ENCODE measurements at regions not wholly inside any gene's neighbourhood (a gene's known extent, or its start where the extent isn't known, plus 50 kb on each side); places are given as distances from the start of the nearest gene placed in this dataset.
"Not testable (repeated sequence)": the region's sequence is repeated elsewhere in the genome, so short reads cannot be mapped to it uniquely, and the experiment has no call there.

DNA sequence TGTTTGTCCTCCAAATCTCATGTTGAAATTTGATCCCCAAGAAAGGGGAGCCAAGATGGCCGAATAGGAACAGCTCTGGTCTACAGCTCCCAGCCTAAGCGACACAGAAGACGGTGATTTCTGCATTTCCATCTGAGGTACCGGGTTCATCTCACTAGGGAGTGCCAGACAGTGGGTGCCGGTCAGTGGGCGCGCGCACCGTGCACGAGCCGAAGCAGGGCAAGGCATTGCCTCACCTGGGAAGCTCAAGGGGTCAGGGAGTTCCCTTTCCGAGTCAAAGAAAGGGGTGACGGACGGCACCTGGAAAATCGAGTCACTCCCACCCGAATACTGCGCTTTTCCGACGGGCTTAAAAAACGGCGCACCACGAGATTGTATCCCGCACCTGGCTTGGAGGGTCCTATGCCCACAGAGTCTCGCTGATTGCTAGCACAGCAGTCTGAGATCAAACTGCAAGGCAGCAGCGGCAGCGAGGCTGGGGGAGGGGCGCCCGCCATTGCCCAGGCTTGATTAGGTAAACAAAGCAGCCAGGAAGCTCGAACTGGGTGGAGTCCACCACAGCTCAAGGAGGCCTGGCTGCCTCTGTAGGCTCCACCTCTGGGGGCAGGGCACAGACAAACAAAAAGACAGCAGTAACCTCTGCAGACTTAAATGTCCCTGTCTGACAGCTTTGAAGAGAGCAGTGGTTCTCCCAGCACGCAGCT lies 493.6 kb downstream of the KLF12 start:
- DNase-seq (ENCODE audit: low read depth in 2 of 2, low spot score in 1 of 2) = not testable (repeated sequence)

- no peak for DNase-seq (ENCODE audit: low read depth in 2 of 2, low spot score in 1 of 2)
These were observed 498.9 kb downstream of the KLF12 start for GRCh38 chr13:73635166-73635787.

- no peak for DNase-seq (ENCODE audit: low read depth in 2 of 2, low spot score in 1 of 2)
These were observed 500.3 kb downstream of the KLF12 start for GRCh38 chr13:73633817-73634460.

DNA sequence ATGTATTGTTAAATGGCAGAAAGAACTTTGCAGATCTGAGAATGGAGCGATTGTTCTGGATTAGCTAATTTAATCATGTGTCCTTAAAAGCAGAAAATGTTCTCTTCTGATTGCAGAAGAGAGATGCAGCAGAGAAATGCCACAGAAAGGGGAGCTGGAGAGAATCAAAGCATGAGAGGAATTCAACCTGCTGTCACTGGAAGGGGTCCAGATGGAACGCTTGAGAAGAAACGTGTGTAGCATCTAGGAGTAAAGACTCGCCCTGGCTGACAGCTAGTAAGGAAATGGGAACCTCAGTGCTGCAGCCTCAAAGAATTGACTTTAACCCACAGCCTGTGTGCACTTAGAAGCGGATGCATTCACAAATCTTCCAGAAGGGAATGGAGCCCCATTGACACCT lies 502.8 kb downstream of the KLF12 start:
- DNase-seq (ENCODE audit: low read depth in 2 of 2, low spot score in 1 of 2) = no peak

DNA sequence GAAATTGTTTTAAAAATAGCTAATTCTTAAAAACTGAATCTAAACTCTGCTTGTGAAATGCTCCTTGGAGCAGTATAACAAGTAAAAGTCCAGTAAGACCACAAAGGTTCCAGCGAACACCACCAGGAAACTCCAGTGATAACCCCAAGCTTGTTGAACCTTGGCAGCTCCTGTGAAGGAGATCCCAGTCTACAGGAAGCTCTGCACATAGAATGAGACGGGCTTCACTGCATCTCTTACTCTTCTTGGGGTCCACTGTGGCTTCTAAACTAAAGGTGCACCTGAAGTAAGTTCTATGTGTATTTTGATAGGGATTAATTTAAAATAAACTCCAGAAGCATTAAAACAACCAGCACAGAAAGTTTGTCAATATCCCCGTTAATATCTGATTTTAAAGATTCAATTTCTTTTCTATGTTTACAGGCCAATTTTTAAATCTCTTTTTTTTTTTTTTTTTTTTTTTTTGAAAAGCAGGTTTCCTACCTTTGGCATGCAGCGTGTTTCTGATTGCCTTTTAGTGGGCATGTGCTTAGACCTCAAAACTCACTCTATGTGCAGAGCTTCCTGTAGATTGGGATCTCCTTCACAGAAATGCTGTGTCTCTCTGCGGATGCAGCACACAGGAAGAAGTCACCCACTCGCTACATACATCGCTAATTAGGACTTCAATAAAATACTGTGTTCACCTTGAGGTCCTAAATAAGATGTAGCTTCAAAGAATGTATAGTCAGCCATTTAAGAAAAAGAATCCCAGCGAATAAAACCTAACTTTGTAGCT lies 508.5 kb downstream of the KLF12 start:
- DNase-seq (ENCODE audit: low read depth in 2 of 2, low spot score in 1 of 2) = no peak

- DNase-seq (ENCODE audit: low read depth in 2 of 2, low spot score in 1 of 2) = no peak
These were observed 510.9 kb downstream of the KLF12 start for GRCh38 chr13:73623281-73623680.

- DNase-seq (ENCODE audit: low read depth in 2 of 2, low spot score in 1 of 2) = no peak
These were observed 511.8 kb downstream of the KLF12 start for GRCh38 chr13:73622381-73622780.

DNA sequence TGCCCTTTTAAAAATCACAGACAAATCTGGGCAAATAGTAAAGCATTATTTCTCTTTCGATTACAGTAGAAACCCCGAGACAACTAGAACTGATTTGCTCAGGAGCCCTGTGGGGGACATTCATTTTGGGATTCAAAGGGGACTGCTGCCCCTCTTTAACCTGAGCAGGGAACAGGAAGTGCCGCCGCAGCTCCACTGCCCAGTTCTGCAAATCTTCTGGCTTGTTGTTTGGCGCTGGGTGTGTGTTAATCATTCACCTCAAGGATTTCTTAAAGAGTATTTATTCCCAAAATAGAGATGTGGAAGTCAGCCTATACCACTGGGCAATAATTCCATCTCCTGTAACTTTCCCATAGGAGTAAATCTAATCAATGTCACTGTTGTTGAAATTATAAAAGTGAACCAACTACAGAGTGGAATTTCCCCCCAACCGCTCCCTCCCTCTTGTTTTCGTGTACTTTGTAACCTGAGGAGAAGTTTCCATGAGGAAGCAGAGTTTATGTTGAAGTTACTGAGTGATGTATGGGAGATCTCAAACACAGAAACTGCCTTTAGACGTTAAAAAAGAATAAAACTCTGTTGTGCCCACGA lies 515.8 kb downstream of the KLF12 start:
- DNase-seq (ENCODE audit: low read depth in 2 of 2, low spot score in 1 of 2) = no peak

DNA sequence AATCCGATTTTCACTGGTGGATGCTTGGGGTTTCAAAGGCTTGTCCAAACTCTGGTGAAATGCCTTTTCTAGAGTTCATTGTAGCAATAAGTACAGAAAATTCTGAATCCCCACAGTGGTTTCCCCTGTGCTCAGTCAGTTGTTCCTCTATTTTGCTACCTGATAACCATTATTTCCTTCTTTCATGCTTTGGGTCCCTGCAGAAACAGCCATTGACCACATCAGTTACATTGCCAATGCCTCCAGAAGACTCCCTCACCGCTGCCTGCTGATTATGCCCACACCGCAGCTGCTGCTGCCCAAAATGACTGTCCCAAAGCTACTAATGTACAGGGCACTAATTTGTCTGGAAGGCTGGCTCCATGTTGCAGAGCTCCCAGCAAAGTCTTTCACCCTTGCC lies 517.3 kb downstream of the KLF12 start:
- DNase-seq (ENCODE audit: low read depth in 2 of 2, low spot score in 1 of 2) = no peak

- no peak for DNase-seq (ENCODE audit: low read depth in 2 of 2, low spot score in 1 of 2)
These were observed 523.2 kb downstream of the KLF12 start for GRCh38 chr13:73610799-73611592.

GRCh38 chr13:73608711-73609485 lies 525.3 kb downstream of the KLF12 start:
- DNase-seq (ENCODE audit: low read depth in 2 of 2, low spot score in 1 of 2) = no peak

- DNase-seq (ENCODE audit: low read depth in 2 of 2, low spot score in 1 of 2) = no peak
These were observed 526.1 kb downstream of the KLF12 start for GRCh38 chr13:73608157-73608516.

GRCh38 chr13:73607489-73608156 lies 526.6 kb downstream of the KLF12 start:
- no peak for DNase-seq (ENCODE audit: low read depth in 2 of 2, low spot score in 1 of 2)

DNA sequence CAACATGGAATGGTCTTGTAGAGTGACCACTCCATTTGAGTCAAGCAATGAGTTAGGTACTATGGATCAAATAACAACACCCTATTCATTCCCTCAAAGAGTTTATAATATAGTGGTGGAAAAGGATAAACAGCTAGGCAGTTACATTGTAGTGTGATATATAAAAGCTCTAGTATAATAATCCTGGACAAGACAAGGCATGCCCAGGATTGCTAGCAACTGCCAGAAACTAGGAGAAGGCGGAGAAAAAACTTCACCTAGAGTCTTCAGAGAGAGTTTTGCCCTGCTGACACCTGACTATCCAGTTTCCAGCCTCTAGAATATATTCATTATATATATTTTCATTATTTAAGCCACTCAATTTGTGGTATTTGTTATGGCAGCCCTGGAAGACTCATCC lies 530.6 kb downstream of the KLF12 start:
- no peak for DNase-seq (ENCODE audit: low read depth in 2 of 2, low spot score in 1 of 2)

DNA sequence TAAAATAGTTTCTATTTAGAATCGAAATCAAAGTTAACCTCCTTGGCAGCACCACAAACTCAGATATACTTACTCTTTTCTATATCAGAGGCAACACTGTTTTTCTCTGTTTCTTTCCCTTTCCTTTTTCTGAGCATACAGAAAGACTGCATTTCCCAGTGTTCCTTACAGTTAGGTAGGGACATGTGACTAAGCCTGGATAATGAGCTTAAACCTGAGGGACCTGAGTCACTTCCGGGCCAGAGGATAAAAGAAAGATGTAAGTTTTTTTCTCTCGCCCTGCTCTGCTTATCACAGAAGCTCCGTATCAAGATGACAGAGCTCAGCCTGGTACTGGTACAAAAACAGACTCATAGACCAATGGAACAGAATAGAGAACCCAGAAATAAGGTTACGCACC lies 531.9 kb downstream of the KLF12 start:
- no peak for DNase-seq (ENCODE audit: low read depth in 2 of 2, low spot score in 1 of 2)

DNA sequence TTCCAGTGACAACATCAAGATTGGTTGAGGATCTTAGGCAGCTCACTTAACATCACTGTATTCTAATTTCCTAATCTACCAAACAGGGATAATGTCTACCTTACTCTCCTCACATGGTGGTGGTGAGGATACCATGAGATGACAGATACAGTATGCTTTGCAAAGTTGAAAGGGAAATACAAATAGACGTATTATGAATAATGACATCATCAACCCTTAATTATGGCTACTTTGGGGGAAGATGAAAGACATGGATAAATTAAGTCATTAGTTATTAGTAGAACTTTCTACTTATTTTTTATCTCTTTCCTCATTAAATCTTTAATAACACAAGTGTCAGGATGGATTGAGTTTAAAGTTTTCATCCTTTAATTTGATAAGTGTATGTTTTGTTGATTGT lies 532.5 kb downstream of the KLF12 start:
- no peak for DNase-seq (ENCODE audit: low read depth in 2 of 2, low spot score in 1 of 2)

DNA sequence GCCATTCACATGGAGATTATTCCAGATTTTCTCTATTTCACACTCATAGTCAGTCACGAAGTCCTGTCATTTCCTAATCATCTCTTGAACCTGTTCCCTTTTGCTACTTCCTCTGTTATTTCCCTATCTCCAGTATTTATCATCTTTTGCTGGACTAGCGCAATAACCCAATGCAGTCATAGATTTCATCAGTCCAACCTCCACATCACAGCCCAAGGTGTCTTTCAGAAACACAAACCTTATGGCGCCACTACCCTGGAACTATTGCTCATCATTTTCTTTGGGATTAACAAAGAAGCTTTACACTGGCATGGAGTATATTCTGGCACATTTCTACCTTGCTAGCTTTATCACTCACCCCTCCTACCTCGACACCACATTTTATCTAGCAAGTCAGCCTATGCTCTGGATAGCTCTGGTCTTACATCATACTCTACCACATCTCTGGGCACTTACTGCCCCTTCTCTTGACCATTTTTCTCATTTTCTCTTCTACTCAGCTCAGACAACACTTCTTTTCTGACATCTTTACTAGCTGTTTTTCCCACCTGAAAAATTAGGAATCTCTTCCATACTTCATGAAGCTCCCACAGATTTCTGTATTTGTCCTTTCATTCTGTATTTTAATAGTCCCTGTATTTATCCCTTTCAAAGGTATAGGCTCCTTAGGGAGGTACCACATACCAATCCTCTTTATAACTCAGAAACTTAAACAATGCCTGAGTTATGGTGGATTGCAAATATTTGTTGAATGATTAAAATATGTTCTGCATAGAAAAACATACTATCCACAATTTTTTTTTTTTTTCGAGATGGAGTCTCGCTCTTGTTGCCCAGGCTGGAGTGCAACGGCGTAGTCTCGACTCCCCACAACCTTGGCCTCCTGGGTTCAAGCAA lies 534.7 kb downstream of the KLF12 start:
- no peak for DNase-seq (ENCODE audit: low read depth in 2 of 2, low spot score in 1 of 2)

DNA sequence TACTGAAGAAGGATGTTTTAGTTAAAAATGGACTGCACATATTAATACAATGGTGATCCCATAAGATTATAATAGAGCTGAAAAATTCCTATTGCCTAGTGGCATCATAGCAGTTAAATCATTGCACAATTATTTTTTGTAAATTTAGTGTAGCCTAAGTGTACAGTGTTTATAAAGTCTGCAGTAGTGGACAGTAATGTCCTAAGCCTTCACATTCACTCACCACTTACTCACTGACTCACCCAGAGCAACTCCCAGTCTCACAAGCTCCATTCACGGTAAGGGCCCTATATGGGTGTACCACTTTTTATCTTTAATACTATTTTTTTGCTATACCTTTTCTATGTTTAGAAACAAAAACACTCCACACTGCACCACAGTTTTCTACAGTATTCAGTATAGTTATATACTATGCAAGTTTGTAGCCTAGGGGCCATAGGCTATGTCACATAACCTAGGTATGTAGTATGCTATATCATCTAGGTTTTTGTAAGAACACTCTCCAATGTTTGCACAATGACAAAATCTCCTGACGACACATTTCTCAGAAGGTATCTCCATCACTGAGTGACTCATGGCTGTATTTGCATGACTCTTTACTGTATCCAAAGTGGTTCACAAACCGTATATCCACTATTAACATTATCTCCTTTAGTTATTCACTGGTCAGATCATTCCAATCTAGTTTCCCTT lies 536.0 kb downstream of the KLF12 start:
- DNase-seq (ENCODE audit: low read depth in 2 of 2, low spot score in 1 of 2) = no peak

Data from stimulated activated CD8-positive, alpha-beta memory T cell treated with anti-CD3 and anti-CD28 coated beads, Interleukin-4, amount 100 ng/mL, for 1 hour (primary cell).